GM12873 (cell line): ENCODE measurements at regions not wholly inside any gene's neighbourhood (a gene's known extent, or its start where the extent isn't known, plus 50 kb on each side); places are given as distances from the start of the nearest gene placed in this dataset.
A peak's percentile ranks its signal among the peaks of the same experiment; 100 is the strongest.

Source experiments
- CTCF ChIP-seq: IDR thresholded peaks from 2 replicates; pipeline ENCODE4 v1.5.1; 2012; ENCODE audit warnings: low read depth, mild to moderate bottlenecking, moderate library complexity, low read length, control low read depth; ENCODE audit not compliant: insufficient read depth; ENCODE audit errors: missing control alignments

GRCh38 chr6:44062771-44063560 lies 64.3 kb downstream of the MRPL14 start:
- peak; percentile 74 for TF ChIP-seq CTCF

- TF ChIP-seq CTCF, result no peak
These were observed 65.0 kb downstream of the MRPL14 start for GRCh38 chr6:44062105-44062770.

- TF ChIP-seq CTCF, result no peak
These were observed 65.7 kb downstream of the MRPL14 start for GRCh38 chr6:44061375-44062104.

GRCh38 chr6:44060612-44061374 lies 66.5 kb downstream of the MRPL14 start:
- TF ChIP-seq CTCF, result no peak

GRCh38 chr6:44059359-44060346 lies 67.6 kb downstream of the MRPL14 start:
- TF ChIP-seq CTCF, result no peak

GRCh38 chr6:44058617-44059358 lies 68.5 kb downstream of the MRPL14 start:
- TF ChIP-seq CTCF, result no peak
